ENCODE measurements at regions not wholly inside any gene's neighbourhood (a gene's known extent, or its start where the extent isn't known, plus 50 kb on each side); places are given as distances from the start of the nearest gene placed in this dataset.

DNA sequence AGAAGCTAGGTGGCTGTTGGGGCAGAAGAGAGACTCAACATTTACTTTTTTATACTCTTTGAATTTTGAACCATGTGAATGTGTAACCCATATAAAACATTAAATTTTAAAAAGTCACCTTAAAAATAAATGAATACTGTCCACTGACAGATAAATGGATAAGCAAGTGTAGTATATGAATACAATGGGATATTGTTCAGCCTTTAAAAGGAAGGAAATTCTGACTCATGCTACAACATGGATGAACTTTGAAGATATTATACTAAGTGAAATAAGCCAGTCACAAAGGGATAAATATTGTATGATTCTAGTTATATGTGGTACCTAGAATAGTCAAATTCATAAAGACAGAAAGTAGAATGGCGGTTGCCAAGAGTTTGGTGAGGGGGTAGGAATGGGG is 113.9 kb downstream of the TMEM174 start:
- H3K9me3 ChIP-seq, result no peaks in the 10 kb centered on the region
- no peak overlapping the region for H3K27ac ChIP-seq
- intact Hi-C loops (cut with DNase I), result no loop called here
- no peak for ATAC-seq
- no peaks in the 10 kb centered on the region for H3K36me3 ChIP-seq
- TF ChIP-seq, protein P1, sequence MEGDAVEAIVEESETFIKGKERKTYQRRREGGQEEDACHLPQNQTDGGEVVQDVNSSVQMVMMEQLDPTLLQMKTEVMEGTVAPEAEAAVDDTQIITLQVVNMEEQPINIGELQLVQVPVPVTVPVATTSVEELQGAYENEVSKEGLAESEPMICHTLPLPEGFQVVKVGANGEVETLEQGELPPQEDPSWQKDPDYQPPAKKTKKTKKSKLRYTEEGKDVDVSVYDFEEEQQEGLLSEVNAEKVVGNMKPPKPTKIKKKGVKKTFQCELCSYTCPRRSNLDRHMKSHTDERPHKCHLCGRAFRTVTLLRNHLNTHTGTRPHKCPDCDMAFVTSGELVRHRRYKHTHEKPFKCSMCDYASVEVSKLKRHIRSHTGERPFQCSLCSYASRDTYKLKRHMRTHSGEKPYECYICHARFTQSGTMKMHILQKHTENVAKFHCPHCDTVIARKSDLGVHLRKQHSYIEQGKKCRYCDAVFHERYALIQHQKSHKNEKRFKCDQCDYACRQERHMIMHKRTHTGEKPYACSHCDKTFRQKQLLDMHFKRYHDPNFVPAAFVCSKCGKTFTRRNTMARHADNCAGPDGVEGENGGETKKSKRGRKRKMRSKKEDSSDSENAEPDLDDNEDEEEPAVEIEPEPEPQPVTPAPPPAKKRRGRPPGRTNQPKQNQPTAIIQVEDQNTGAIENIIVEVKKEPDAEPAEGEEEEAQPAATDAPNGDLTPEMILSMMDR (IDR thresholded peaks at IDR 0.05), result no peak
- no peak for DNase-seq
- H3K27me3 ChIP-seq (ENCODE audit: low read depth), result peaks cover 11% of the 10 kb centered on the region
- peaks cover 14% of the 10 kb centered on the region for H3K4me1 ChIP-seq
- no peak overlapping the region for H3K4me3 ChIP-seq

DNA sequence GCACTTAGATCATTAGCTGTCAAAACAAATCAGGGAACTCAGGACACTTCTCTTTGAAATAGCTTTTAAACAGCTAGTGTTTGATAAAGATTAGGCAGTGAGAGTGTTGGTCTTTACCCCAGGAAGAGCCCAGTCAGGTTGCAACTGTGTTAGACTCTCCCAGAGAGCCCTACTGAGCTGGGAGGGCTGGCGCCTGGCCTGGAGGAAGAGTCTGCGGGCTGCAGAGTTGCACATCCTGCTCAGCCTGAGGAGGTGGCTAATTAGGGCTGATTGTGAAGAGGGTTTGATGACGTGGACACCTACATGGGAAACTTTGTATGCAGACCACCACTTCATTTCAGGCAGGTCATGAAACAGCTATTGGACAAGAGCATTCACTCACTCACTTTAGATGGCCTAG is 112.0 kb downstream of the TMEM174 start:
- H3K4me3 ChIP-seq, result no peak overlapping the region
- no peak for DNase-seq
- intact Hi-C loops (cut with DNase I), result no loop called here
- no peaks in the 10 kb centered on the region for H3K36me3 ChIP-seq
- H3K27ac ChIP-seq, result no peak overlapping the region
- H3K9me3 ChIP-seq, result no peaks in the 10 kb centered on the region
- no peak for ATAC-seq
- H3K27me3 ChIP-seq (ENCODE audit: low read depth), result peaks cover 6% of the 10 kb centered on the region
- TF ChIP-seq, protein P1 (IDR thresholded peaks at IDR 0.05), result no peak
- peaks cover 33% of the 10 kb centered on the region for H3K4me1 ChIP-seq

DNA sequence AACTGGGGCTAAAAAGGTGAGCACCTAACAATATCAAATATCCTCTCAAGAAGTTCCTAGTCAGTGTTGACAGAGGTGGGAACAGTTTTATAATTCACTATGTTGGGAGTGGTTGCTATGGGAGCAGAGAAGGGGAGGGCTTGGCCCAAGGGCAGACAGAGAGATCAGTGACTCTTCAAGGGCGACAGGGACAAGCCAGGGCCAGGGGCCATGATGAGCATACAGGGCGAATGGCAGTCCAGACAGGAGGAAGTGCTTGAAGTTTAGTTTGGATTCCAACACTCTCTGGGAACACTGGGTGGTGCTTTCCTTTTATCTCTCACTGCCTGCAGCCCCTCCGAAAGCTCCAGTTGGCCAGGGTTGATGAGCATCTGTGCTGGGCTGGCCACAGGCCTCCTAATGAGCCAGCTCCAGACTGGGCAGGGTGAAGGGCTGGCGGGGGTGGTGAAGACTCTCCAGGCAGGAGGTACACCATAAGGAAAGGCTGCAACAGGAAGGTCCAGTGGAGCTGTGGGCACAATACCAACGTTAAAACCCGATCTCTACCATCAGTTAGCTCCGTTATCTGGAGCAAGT is 111.3 kb downstream of the TMEM174 start:
- no peak overlapping the region for H3K27ac ChIP-seq
- no peak overlapping the region for H3K4me3 ChIP-seq
- H3K9me3 ChIP-seq, result no peaks in the 10 kb centered on the region
- TF ChIP-seq, protein P1 (IDR thresholded peaks at IDR 0.05), result no peak
- peaks cover 4% of the 10 kb centered on the region for H3K27me3 ChIP-seq (ENCODE audit: low read depth)
- no peak for ATAC-seq
- intact Hi-C loops (cut with DNase I), result no loop called here
- peaks cover 40% of the 10 kb centered on the region for H3K4me1 ChIP-seq
- no peak for DNase-seq
- H3K36me3 ChIP-seq, result no peaks in the 10 kb centered on the region

DNA sequence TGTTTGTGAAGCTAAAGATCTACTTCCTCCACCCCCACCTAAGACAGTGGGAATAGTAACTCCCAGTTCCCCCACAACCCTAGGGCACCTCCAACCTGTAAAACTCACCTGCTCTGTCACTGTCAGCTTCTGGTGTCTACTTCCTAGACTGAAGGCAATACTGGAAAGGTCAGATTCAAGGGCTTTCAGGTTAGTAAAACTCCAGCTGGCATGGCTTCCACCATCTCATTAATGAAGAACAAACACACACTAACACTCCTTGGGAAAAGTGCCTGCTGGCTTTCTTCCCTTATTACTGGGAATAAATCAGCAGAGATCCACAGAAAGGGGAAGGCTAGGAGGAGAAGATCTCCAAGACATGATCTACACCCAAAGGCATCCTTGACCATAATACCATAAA is 109.9 kb downstream of the TMEM174 start:
- ATAC-seq, result peak; percentile 8 to 30
- Histone ChIP-seq H3K27me3 (ENCODE audit: low read depth) (peaks cover 4% of the 10 kb centered on the region), H3K4me1 (peaks cover 41% of the 10 kb centered on the region), H3K27ac (no peak overlapping the region), H3K4me3 (no peak overlapping the region), H3K9me3 (no peaks in the 10 kb centered on the region), H3K36me3 (no peaks in the 10 kb centered on the region)
- TF ChIP-seq, protein P1 (IDR thresholded peaks at IDR 0.05), result no peak
- DNase-seq, result no peak
- intact Hi-C loops (cut with DNase I), result no loop called here

DNA sequence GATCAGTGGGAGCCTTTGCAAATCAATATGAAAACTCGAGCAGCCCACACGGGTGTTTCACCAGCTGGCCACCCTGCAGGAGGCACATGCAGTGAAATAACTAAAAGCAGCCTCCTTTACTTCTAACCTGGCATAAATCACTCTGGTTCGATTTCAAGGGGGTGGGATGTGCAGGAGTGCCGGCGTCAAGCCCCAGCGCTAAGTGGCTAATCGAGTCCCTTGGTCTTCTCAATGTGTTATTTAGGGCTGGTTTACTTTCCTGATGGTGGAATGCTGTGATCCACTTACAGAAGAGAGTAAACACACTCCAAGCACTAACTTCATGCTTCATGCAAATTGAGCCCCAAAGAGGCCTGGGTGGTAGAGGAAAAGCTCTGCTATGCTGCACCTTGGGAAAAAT is 109.4 kb downstream of the TMEM174 start:
- Histone ChIP-seq H3K9me3 (no peaks in the 10 kb centered on the region), H3K27me3 (ENCODE audit: low read depth) (peaks cover 4% of the 10 kb centered on the region), H3K27ac (no peak overlapping the region), H3K4me3 (no peak overlapping the region), H3K4me1 (peaks cover 41% of the 10 kb centered on the region), H3K36me3 (no peaks in the 10 kb centered on the region)
- no peak for DNase-seq
- TF ChIP-seq, protein P1 (IDR thresholded peaks at IDR 0.05), result no peak
- peak; percentile 70 to 81 for ATAC-seq
- intact Hi-C loops (cut with DNase I), result no loop called here

Measured in lower lobe of right lung (tissue), 2 donors.